Activated CD8-positive, alpha-beta memory T cell treated with anti-CD3 and anti-CD28 coated beads, Interleukin-2, amount 10 ng/mL, durations not matched to agents 7 days and 5 days (primary cell): ENCODE measurements at regions not wholly inside any gene's neighbourhood (a gene's known extent, or its start where the extent isn't known, plus 50 kb on each side); places are given as distances from the start of the nearest gene placed in this dataset.
"Not testable (repeated sequence)": the region's sequence is repeated elsewhere in the genome, so short reads cannot be mapped to it uniquely, and the experiment has no call there.

Experiments
- ATAC-seq: fragments of 150-1000 bp; cut with Tn5 transposase; one replicate; pipeline ENCODE4 v1.10.0; 2021; ENCODE audit warnings: moderate library complexity
- CTCF ChIA-PET: fragments of 350-600 bp; sonication (Branson Sonifier 250); formaldehyde crosslinking; loops from one replicate; lab custom pipeline; 2021; ENCODE audit warnings: antibody characterized with exemption; lab: Charles Lee
- DNase-seq: peaks from one replicate; pipeline ENCODE4 v3.0.0-alpha.2; 2020
- H3K27ac Mint-ChIP-seq: one replicate; pipeline ENCODE4 v1.8.0; 2021; ENCODE audit warnings: mild to moderate bottlenecking, mixed read lengths
- H3K27me3 Mint-ChIP-seq: one replicate; pipeline ENCODE4 v1.8.0; 2021; ENCODE audit warnings: mixed read lengths
- H3K36me3 Mint-ChIP-seq: one replicate; pipeline ENCODE4 v1.8.0; 2021; ENCODE audit warnings: mild to moderate bottlenecking, mixed read lengths
- H3K4me1 Mint-ChIP-seq: one replicate; pipeline ENCODE4 v1.8.0; 2021; ENCODE audit warnings: mixed read lengths
- H3K4me3 Mint-ChIP-seq: one replicate; pipeline ENCODE4 v1.8.0; 2021; ENCODE audit warnings: mild to moderate bottlenecking, moderate library complexity, mixed read lengths
- H3K9me3 Mint-ChIP-seq: one replicate; pipeline ENCODE4 v1.8.0; 2022; ENCODE audit warnings: low read depth, mixed read lengths

- H3K27ac Mint-ChIP-seq, ATAC-seq, H3K4me3 Mint-ChIP-seq, H3K9me3 Mint-ChIP-seq, CTCF ChIA-PET, H3K36me3 Mint-ChIP-seq, H3K4me1 Mint-ChIP-seq, DNase-seq: not testable (repeated sequence)
- H3K27me3 Mint-ChIP-seq: peaks cover 13% of the 10 kb centered on the region
Observed at GRCh38 chr7:55688684-55689681, 116.7 kb upstream of the VOPP1 start.

- H3K4me1 Mint-ChIP-seq, CTCF ChIA-PET, ATAC-seq, H3K4me3 Mint-ChIP-seq, DNase-seq, H3K27ac Mint-ChIP-seq, H3K36me3 Mint-ChIP-seq, H3K9me3 Mint-ChIP-seq: not testable (repeated sequence)
- peaks cover 13% of the 10 kb centered on the region for H3K27me3 Mint-ChIP-seq
Observed at GRCh38 chr7:55688261-55688660, 116.0 kb upstream of the VOPP1 start.

- H3K4me1 Mint-ChIP-seq, DNase-seq, H3K9me3 Mint-ChIP-seq, CTCF ChIA-PET, ATAC-seq, H3K36me3 Mint-ChIP-seq, H3K4me3 Mint-ChIP-seq, H3K27ac Mint-ChIP-seq: not testable (repeated sequence)
- peaks cover 13% of the 10 kb centered on the region for H3K27me3 Mint-ChIP-seq
Observed at GRCh38 chr7:55687252-55687651, 115.0 kb upstream of the VOPP1 start.

- CTCF ChIA-PET, H3K4me1 Mint-ChIP-seq, H3K9me3 Mint-ChIP-seq, H3K36me3 Mint-ChIP-seq, H3K4me3 Mint-ChIP-seq, H3K27ac Mint-ChIP-seq, DNase-seq, ATAC-seq: not testable (repeated sequence)
- peaks cover 13% of the 10 kb centered on the region for H3K27me3 Mint-ChIP-seq
Observed at GRCh38 chr7:55686771-55687170, 114.5 kb upstream of the VOPP1 start.

GRCh38 chr7:55683501-55683900, 111.2 kb upstream of the VOPP1 start:
- H3K36me3 Mint-ChIP-seq, ATAC-seq, H3K4me1 Mint-ChIP-seq, H3K9me3 Mint-ChIP-seq, CTCF ChIA-PET, H3K27ac Mint-ChIP-seq, H3K4me3 Mint-ChIP-seq, DNase-seq, H3K27me3 Mint-ChIP-seq: not testable (repeated sequence)

GRCh38 chr7:55675589-55675988, 103.3 kb upstream of the VOPP1 start:
- CTCF ChIA-PET, H3K4me3 Mint-ChIP-seq: not testable (repeated sequence)

GRCh38 chr7:55673525-55673924, 101.2 kb upstream of the VOPP1 start:
- H3K4me1 Mint-ChIP-seq, CTCF ChIA-PET, DNase-seq, H3K4me3 Mint-ChIP-seq, H3K27ac Mint-ChIP-seq, H3K36me3 Mint-ChIP-seq, ATAC-seq, H3K9me3 Mint-ChIP-seq: not testable (repeated sequence)
- peaks cover 16% of the 10 kb centered on the region for H3K27me3 Mint-ChIP-seq

More at GRCh38 chr7:55675589-55675988, 103.3 kb upstream of the VOPP1 start:
- H3K9me3 Mint-ChIP-seq, ATAC-seq, H3K27ac Mint-ChIP-seq, H3K36me3 Mint-ChIP-seq, H3K4me1 Mint-ChIP-seq, DNase-seq: not testable (repeated sequence)
- peaks cover 10% of the 10 kb centered on the region for H3K27me3 Mint-ChIP-seq

GRCh38 chr7:55672084-55672483, 99.8 kb upstream of the VOPP1 start:
- DNase-seq, ATAC-seq, H3K36me3 Mint-ChIP-seq, H3K4me1 Mint-ChIP-seq, H3K4me3 Mint-ChIP-seq, CTCF ChIA-PET, H3K9me3 Mint-ChIP-seq, H3K27ac Mint-ChIP-seq: not testable (repeated sequence)
- H3K27me3 Mint-ChIP-seq: peaks cover 18% of the 10 kb centered on the region

- H3K4me3 Mint-ChIP-seq: no peak overlapping the region
Observed at GRCh38 chr7:55657654-55658053, 85.4 kb upstream of the VOPP1 start.

GRCh38 chr7:55651057-55651456, 78.8 kb upstream of the VOPP1 start:
- DNase-seq: no peak
- H3K36me3 Mint-ChIP-seq: no peaks in the 10 kb centered on the region
- CTCF ChIA-PET: no interaction called here
- peaks cover 27% of the 10 kb centered on the region for H3K27me3 Mint-ChIP-seq
- H3K27ac Mint-ChIP-seq: no peak overlapping the region
- no peak for ATAC-seq
- H3K4me1 Mint-ChIP-seq: no peaks in the 10 kb centered on the region
- no peaks in the 10 kb centered on the region for H3K9me3 Mint-ChIP-seq
- no peak overlapping the region for H3K4me3 Mint-ChIP-seq

More at GRCh38 chr7:55657654-55658053, 85.4 kb upstream of the VOPP1 start:
- Mint-ChIP-seq H3K36me3 (no peaks in the 10 kb centered on the region), H3K27me3 (peaks cover 30% of the 10 kb centered on the region), H3K9me3 (no peaks in the 10 kb centered on the region), H3K27ac (no peak overlapping the region), H3K4me1 (no peaks in the 10 kb centered on the region)
- no peak for DNase-seq
- CTCF ChIA-PET: no interaction called here
- no peak for ATAC-seq

- Mint-ChIP-seq H3K27me3 (peaks cover 15% of the 10 kb centered on the region), H3K4me3 (no peak overlapping the region), H3K9me3 (no peaks in the 10 kb centered on the region), H3K36me3 (no peaks in the 10 kb centered on the region), H3K27ac (no peak overlapping the region), H3K4me1 (no peaks in the 10 kb centered on the region)
- ATAC-seq: no peak
- DNase-seq: no peak
- CTCF ChIA-PET: interaction anchor here (1.0 kb wide), 1 partner anchor 425 kb away, joined by 3 read pairs; no protein-coding TSS in a partner anchor
Observed at GRCh38 chr7:55649238-55649637, 76.9 kb upstream of the VOPP1 start.

- Mint-ChIP-seq H3K4me3 (no peak overlapping the region), H3K36me3 (no peaks in the 10 kb centered on the region), H3K27ac (no peak overlapping the region), H3K9me3 (no peaks in the 10 kb centered on the region), H3K4me1 (peaks cover 14% of the 10 kb centered on the region), H3K27me3 (peaks cover 9% of the 10 kb centered on the region)
- no peak for ATAC-seq
- no peak for DNase-seq
- CTCF ChIA-PET: no interaction called here
Observed at GRCh38 chr7:55644567-55644966, 72.3 kb upstream of the VOPP1 start.

- DNase-seq (no peak), ATAC-seq (no peak)
- H3K36me3 Mint-ChIP-seq: no peaks in the 10 kb centered on the region
- peaks cover 14% of the 10 kb centered on the region for H3K4me1 Mint-ChIP-seq
- H3K9me3 Mint-ChIP-seq: no peaks in the 10 kb centered on the region
- H3K27ac Mint-ChIP-seq: no peak overlapping the region
- peaks cover 13% of the 10 kb centered on the region for H3K27me3 Mint-ChIP-seq
- CTCF ChIA-PET: interaction anchor here (1.0 to 3.0 kb wide), 7 partner anchors 13 to 434 kb away, joined by 3 to 20 read pairs (median 5); partner anchors contain the start of gene NIPSNAP2
- H3K4me3 Mint-ChIP-seq: no peak overlapping the region
Observed at GRCh38 chr7:55642266-55642665, 70.0 kb upstream of the VOPP1 start.

GRCh38 chr7:55641811-55642210, 69.5 kb upstream of the VOPP1 start:
- Mint-ChIP-seq H3K27ac (peak overlapping the region; percentile 65), H3K4me1 (peaks cover 14% of the 10 kb centered on the region), H3K27me3 (peaks cover 13% of the 10 kb centered on the region), H3K4me3 (no peak overlapping the region), H3K36me3 (no peaks in the 10 kb centered on the region), H3K9me3 (no peaks in the 10 kb centered on the region)
- peak; percentile 43 for DNase-seq
- peak; percentile 89 for ATAC-seq
- CTCF ChIA-PET: interaction anchor here (0.5 to 3.0 kb wide), 14 partner anchors 10 to 468 kb away, joined by 3 to 20 read pairs (median 4); partner anchors contain the start of genes CCT6A, CHCHD2, NIPSNAP2 and PSPH
